A673 (cell line): ENCODE measurements at regions not wholly inside any gene's neighbourhood (a gene's known extent, or its start where the extent isn't known, plus 50 kb on each side); places are given as distances from the start of the nearest gene placed in this dataset.

ENCODE experiments used
- BruUV-seq: library from RNA; stranded (reverse); fragments of 400-500 nt; replicated peaks from 2 replicates; lab custom pipeline; 2021; lab: Mats Ljungman, UMichigan
- CTCF ChIA-PET: fragments of 300-600 bp; sonication (Branson Sonifier 250); formaldehyde crosslinking; loops from one replicate; lab custom pipeline; 2022; ENCODE audit warnings: antibody characterized with exemption; lab: Charles Lee
- POLR2A ChIA-PET: fragments of 300-600 bp; sonication (Branson Sonifier 250); formaldehyde crosslinking; loops from one replicate; lab custom pipeline; 2022; ENCODE audit warnings: antibody characterized with exemption; ENCODE audit not compliant: low non-redundant PET; lab: Charles Lee
- DNase-seq: peaks from one replicate; pipeline ENCODE4 v3.0.0-alpha.2; 2015; ENCODE audit warnings: low spot score
- H3K27ac ChIP-seq: fragments of 200-600 bp; sonication (generic); 2 replicates; pipeline ENCODE4 v1.5.1; 2016; ENCODE audit warnings: mixed run types, low read depth, mild to moderate bottlenecking, mixed read lengths, antibody characterized with exemption, low read length; ENCODE audit not compliant: poor library complexity, severe bottlenecking
- H3K27me3 ChIP-seq: fragments of 200-600 bp; sonication (generic); replicated peaks from 2 replicates; pipeline ENCODE4 v1.6.1; 2017; ENCODE audit warnings: mixed run types, low read depth, mild to moderate bottlenecking, mixed read lengths, antibody characterized with exemption, low read length; ENCODE audit not compliant: insufficient read depth, poor library complexity
- H3K36me3 ChIP-seq: fragments of 200-600 bp; sonication (generic); 2 replicates; pipeline ENCODE4 v1.6.1; 2016; ENCODE audit warnings: mixed run types, mild to moderate bottlenecking, mixed read lengths, antibody characterized with exemption, low read length; ENCODE audit not compliant: insufficient read depth, poor library complexity, severe bottlenecking
- H3K4me1 ChIP-seq: fragments of 200-600 bp; sonication (generic); 2 replicates; pipeline ENCODE4 v1.6.1; 2017; ENCODE audit warnings: mixed run types, mild to moderate bottlenecking, mixed read lengths, antibody characterized with exemption, low read length; ENCODE audit not compliant: insufficient read depth, poor library complexity, severe bottlenecking
- H3K4me3 ChIP-seq: fragments of 200-600 bp; sonication (generic); 2 replicates; pipeline ENCODE4 v1.5.1; 2016; ENCODE audit warnings: low read depth, mixed run types, mild to moderate bottlenecking, mixed read lengths, low read length; ENCODE audit not compliant: poor library complexity, severe bottlenecking
- H3K9me3 ChIP-seq: fragments of 200-600 bp; sonication (generic); 2 replicates; pipeline ENCODE4 v1.6.1; 2016; ENCODE audit warnings: mixed run types, low read depth, mild to moderate bottlenecking, mixed read lengths, antibody characterized with exemption, low read length; ENCODE audit not compliant: poor library complexity, severe bottlenecking
- EZH2 ChIP-seq: fragments of 200-600 bp; sonication (generic); IDR thresholded peaks from 2 replicates; pipeline ENCODE4 v1.6.1; 2017; ENCODE audit warnings: borderline replicate concordance, low read depth, mild to moderate bottlenecking, mixed read lengths, antibody characterized with exemption, low read length; ENCODE audit not compliant: poor library complexity, severe bottlenecking
- intact Hi-C: fragments of 100-400 bp; cut with micrococcal nuclease; formaldehyde crosslinking; loops from one replicate; pipeline ENCODE4 v1.10.0; 2022; ENCODE audit not compliant: unreplicated experiment
- TF ChIP-seq, protein P1 (sequence below): fragments of 300-800, 200-600 bp; sonication (generic); conservative IDR thresholded peaks from 2 replicates; pipeline ENCODE4 v1.5.1; 2017; ENCODE audit warnings: low read depth, mild to moderate bottlenecking, antibody characterized with exemption, low read length, moderate library complexity, mixed read lengths

DNA sequence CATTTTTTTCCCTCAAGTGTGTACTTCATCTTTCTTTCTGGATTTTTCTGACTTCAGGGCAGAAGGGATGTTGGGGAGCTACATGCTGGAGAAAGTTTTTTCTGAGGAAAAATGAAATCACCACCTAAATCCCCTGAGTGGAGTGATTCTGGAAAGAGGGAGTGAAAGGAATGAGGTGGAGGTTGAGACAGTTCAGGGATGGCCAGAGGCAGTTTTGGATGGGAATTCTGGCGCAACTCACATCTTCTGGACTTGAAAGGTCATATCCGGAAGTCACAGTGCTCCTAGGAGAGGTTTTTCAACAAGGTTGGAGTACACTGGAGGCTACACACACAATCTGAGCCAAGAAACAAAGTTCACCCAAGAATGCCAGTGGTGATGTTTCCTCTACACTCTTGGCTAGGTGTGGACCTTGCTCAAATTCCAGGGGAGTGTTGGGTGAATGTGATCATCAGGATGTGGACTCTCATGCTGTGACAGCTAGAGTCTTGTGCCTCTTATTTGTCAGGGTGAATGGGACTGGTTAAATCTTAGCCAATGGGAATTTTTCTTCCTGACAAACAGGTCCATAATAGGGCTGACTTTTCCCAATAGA, 161.5 kb downstream of the HLX start:
- no TSS peak for BruUV-seq
- no peak overlapping the region for H3K4me3 ChIP-seq
- H3K4me1 ChIP-seq: no peaks in the 10 kb centered on the region
- DNase-seq: no peak
- CTCF ChIA-PET: no interaction called here
- intact Hi-C loops: no loop called here
- POLR2A ChIA-PET: no interaction called here
- no peak for TF ChIP-seq EZH2
- TF ChIP-seq, protein P1, sequence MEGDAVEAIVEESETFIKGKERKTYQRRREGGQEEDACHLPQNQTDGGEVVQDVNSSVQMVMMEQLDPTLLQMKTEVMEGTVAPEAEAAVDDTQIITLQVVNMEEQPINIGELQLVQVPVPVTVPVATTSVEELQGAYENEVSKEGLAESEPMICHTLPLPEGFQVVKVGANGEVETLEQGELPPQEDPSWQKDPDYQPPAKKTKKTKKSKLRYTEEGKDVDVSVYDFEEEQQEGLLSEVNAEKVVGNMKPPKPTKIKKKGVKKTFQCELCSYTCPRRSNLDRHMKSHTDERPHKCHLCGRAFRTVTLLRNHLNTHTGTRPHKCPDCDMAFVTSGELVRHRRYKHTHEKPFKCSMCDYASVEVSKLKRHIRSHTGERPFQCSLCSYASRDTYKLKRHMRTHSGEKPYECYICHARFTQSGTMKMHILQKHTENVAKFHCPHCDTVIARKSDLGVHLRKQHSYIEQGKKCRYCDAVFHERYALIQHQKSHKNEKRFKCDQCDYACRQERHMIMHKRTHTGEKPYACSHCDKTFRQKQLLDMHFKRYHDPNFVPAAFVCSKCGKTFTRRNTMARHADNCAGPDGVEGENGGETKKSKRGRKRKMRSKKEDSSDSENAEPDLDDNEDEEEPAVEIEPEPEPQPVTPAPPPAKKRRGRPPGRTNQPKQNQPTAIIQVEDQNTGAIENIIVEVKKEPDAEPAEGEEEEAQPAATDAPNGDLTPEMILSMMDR: no peak
- H3K9me3 ChIP-seq: no peaks in the 10 kb centered on the region
- H3K27me3 ChIP-seq: no peaks in the 10 kb centered on the region
- H3K36me3 ChIP-seq: no peaks in the 10 kb centered on the region
- no peak overlapping the region for H3K27ac ChIP-seq

DNA sequence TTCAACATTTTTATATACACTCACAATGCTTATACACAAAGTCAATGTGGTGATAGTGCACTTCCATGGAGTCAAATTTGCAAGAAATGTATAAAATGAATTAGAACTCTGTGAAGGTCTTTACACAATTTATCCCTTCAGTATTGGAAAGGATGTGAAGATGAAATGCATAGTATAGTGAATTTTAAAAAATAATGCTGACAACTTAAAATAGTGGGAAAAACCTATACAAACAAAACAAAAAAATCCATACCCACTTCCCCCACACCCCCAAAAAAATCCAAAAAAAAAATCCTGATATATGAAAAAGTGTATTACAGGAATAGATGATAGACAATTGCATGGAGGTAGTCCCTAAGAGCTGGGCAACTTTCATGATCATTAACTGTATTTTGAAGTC, 165.3 kb downstream of the HLX start:
- H3K27me3 ChIP-seq: no peaks in the 10 kb centered on the region
- H3K4me3 ChIP-seq: no peak overlapping the region
- ChIA-PET CTCF (no interaction called here), POLR2A (no interaction called here)
- DNase-seq: no peak
- no TSS peak for BruUV-seq
- no peaks in the 10 kb centered on the region for H3K4me1 ChIP-seq
- H3K27ac ChIP-seq: no peak overlapping the region
- H3K9me3 ChIP-seq: no peaks in the 10 kb centered on the region
- intact Hi-C loops: no loop called here
- TF ChIP-seq EZH2: no peak
- TF ChIP-seq, protein P1: no peak
- no peaks in the 10 kb centered on the region for H3K36me3 ChIP-seq

DNA sequence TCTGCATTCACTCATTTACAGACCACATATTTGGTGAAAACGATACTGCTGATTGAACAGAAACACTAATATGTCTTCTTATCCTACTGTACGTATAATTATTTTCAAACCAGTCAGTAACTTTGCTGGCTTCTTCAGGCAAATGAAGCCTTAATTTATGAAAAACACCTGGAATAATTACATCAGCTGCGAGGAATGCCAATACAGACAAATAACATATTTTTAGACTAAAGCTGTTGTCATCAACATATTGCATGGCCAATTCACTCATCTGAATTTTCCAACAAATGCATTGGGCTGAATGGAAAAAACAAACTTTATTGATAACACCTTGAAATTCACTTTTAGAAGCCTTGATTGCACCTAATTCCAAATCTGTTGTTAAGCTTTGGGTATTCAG, 165.9 kb downstream of the HLX start:
- Histone ChIP-seq H3K9me3 (no peaks in the 10 kb centered on the region), H3K27me3 (no peaks in the 10 kb centered on the region), H3K27ac (no peak overlapping the region), H3K36me3 (no peaks in the 10 kb centered on the region), H3K4me3 (no peak overlapping the region), H3K4me1 (no peaks in the 10 kb centered on the region)
- intact Hi-C loops: no loop called here
- BruUV-seq: no TSS peak
- TF ChIP-seq EZH2: no peak
- TF ChIP-seq, protein P1: no peak
- ChIA-PET CTCF (no interaction called here), POLR2A (no interaction called here)
- DNase-seq: no peak
